ENCODE measurements at regions not wholly inside any gene's neighbourhood (a gene's known extent, or its start where the extent isn't known, plus 50 kb on each side); places are given as distances from the start of the nearest gene placed in this dataset.
A peak's percentile ranks its signal among the peaks of the same experiment; 100 is the strongest.

GRCh38 chr4:43379016-43379415, 486.5 kb downstream of the GRXCR1 start:
- Histone ChIP-seq H3K4me3 (ENCODE audit: low read depth, low read length) (no peak overlapping the region), H3K27me3 (replicated peaks) (no peaks in the 10 kb centered on the region), H3K27ac (no peak overlapping the region), H3K36me3 (replicated peaks) (no peaks in the 10 kb centered on the region)
- in situ Hi-C loops (cut with HindIII; ENCODE audit: low pct_ligation_motif_present, low sequenced_read_pairs) = no loop called here
- TF ChIP-seq CTCF (IDR thresholded peaks at IDR 0.05; ENCODE audit: low read depth, low read length, missing control alignments) = no peak
- no peak for DNase-seq

DNA sequence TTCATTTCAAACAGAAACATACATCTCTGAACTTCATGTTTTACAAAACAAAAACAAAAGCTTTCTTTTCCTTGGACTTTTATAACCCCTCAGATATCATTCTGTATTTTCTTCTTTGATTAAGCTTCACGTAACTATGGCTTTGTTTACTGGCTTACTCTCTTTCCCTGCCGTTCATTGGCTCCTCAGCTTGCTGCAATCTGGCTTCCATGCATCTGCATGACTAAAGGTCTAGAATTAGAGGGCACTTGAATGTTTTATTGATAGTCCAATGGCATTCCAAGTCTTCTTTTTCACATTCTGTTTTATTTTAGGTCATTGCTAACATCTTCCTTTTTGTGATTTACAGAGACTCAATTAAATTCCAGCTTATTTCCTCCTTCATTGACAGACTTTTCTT, 487.6 kb downstream of the GRXCR1 start:
- DNase-seq = no peak
- Histone ChIP-seq H3K27me3 (replicated peaks) (no peaks in the 10 kb centered on the region), H3K27ac (no peak overlapping the region), H3K36me3 (replicated peaks) (no peaks in the 10 kb centered on the region), H3K4me3 (ENCODE audit: low read depth, low read length) (no peak overlapping the region)
- no peak for TF ChIP-seq CTCF (IDR thresholded peaks at IDR 0.05; ENCODE audit: low read depth, low read length, missing control alignments)
- in situ Hi-C loops (cut with HindIII; ENCODE audit: low pct_ligation_motif_present, low sequenced_read_pairs) = no loop called here

DNA sequence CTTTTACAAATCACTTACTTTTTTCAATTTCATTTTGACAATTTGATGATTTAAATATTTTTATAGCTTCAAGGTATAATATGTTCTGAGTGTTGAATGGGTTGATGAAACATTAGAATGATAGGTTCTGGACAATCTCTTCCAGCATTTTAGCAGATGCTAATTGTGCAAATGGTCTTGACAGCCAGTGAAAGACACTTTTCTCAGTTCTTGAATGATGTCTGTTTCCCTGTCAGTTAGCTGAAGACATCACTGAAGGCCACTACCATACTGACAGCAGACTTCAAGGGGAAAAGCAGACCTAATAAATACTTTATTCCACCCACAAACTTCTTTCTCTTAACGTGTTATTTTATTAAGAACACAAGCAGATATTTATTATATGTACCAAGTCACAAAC, 498.6 kb downstream of the GRXCR1 start:
- no peaks in the 10 kb centered on the region for H3K27me3 ChIP-seq (replicated peaks)
- H3K36me3 ChIP-seq (replicated peaks) = no peaks in the 10 kb centered on the region
- no peak overlapping the region for H3K4me3 ChIP-seq (ENCODE audit: low read depth, low read length)
- TF ChIP-seq CTCF (IDR thresholded peaks at IDR 0.05; ENCODE audit: low read depth, low read length, missing control alignments) = no peak
- H3K27ac ChIP-seq = no peak overlapping the region
- DNase-seq = no peak
- in situ Hi-C loops (cut with HindIII; ENCODE audit: low pct_ligation_motif_present, low sequenced_read_pairs) = no loop called here

GRCh38 chr4:43394976-43395375, 502.5 kb downstream of the GRXCR1 start:
- Histone ChIP-seq H3K27me3 (replicated peaks) (no peaks in the 10 kb centered on the region), H3K27ac (no peak overlapping the region), H3K4me3 (ENCODE audit: low read depth, low read length) (no peak overlapping the region), H3K36me3 (replicated peaks) (no peaks in the 10 kb centered on the region)
- TF ChIP-seq CTCF (IDR thresholded peaks at IDR 0.05; ENCODE audit: low read depth, low read length, missing control alignments) = no peak
- peak; percentile 3 for DNase-seq
- in situ Hi-C loops (cut with HindIII; ENCODE audit: low pct_ligation_motif_present, low sequenced_read_pairs) = no loop called here

GRCh38 chr4:43399726-43400125, 507.2 kb downstream of the GRXCR1 start:
- no peaks in the 10 kb centered on the region for H3K27me3 ChIP-seq (replicated peaks)
- TF ChIP-seq CTCF (IDR thresholded peaks at IDR 0.05; ENCODE audit: low read depth, low read length, missing control alignments) = no peak

GRCh38 chr4:43402393-43402792, 509.9 kb downstream of the GRXCR1 start:
- H3K27me3 ChIP-seq (replicated peaks) = no peaks in the 10 kb centered on the region
- no peak overlapping the region for H3K27ac ChIP-seq
- no peak for DNase-seq
- no peak for TF ChIP-seq CTCF (IDR thresholded peaks at IDR 0.05; ENCODE audit: low read depth, low read length, missing control alignments)
- no peaks in the 10 kb centered on the region for H3K36me3 ChIP-seq (replicated peaks)
- in situ Hi-C loops (cut with HindIII; ENCODE audit: low pct_ligation_motif_present, low sequenced_read_pairs) = no loop called here
- no peak overlapping the region for H3K4me3 ChIP-seq (ENCODE audit: low read depth, low read length)

More at GRCh38 chr4:43399726-43400125, 507.2 kb downstream of the GRXCR1 start:
- DNase-seq = no peak
- in situ Hi-C loops (cut with HindIII; ENCODE audit: low pct_ligation_motif_present, low sequenced_read_pairs) = no loop called here
- Histone ChIP-seq H3K27ac (no peak overlapping the region), H3K4me3 (ENCODE audit: low read depth, low read length) (no peak overlapping the region), H3K36me3 (replicated peaks) (no peaks in the 10 kb centered on the region)
